ENCODE measurements at regions not wholly inside any gene's neighbourhood (a gene's known extent, or its start where the extent isn't known, plus 50 kb on each side); places are given as distances from the start of the nearest gene placed in this dataset.
"Not testable (repeated sequence)": the region's sequence is repeated elsewhere in the genome, so short reads cannot be mapped to it uniquely, and the experiment has no call there.

DNA sequence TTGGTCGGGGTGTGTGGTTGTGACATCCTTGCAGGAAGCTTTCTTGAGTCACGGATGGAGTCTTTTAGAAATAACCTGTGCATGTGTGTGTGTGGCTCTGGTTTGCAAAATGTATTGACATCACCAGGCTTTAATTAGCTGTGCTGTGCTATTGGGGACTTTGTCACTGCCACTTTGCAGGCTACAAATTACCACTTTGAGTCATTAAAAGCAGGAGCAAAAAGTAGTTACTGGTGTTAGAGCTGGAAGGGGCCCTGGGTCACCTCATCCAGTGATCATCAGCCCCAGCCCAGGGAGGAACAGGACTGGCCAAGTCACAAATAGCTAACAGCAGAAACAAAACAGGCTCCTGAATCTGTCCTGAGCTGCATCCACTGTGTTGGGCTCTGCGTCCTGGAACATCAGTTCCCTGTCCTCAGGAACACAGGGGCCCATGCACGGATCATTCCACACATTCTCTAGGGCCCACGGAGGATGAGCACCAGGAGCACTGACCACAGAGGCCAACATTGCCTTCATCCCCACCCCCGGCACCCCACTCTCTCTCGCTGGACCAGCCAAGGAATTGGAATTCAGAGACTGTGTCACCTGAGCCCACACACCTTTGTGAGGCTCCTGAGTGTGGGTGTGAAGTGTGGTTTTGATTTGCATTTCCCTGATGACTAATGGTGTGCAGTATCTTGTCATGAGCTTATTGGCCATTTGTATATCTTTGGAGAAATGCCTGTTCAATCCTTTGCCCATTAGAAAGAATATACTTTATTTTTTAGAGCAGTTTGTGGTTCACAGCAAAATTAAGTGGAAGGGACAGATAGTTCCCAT is 280.1 kb upstream of the C1orf174 start:
- 37% methylated on average over 2 of the region's 7 CpGs for WGBS (ENCODE audit: insufficient coverage, low coverage, low lambda C conversion rate, missing lambda C conversion rate)
- no peak overlapping the region for H3K4me3 ChIP-seq
- TF ChIP-seq POLR2A (IDR thresholded peaks at IDR 0.05) (no peak), CTCF (IDR thresholded peaks at IDR 0.05) (no peak)
- H3K27me3 ChIP-seq: no peaks in the 10 kb centered on the region
- H3K9me3 ChIP-seq: no peaks in the 10 kb centered on the region
- no peaks in the 10 kb centered on the region for H3K36me3 ChIP-seq
- intact Hi-C loops (cut with DNase I): no loop called here
- ATAC-seq: no peak
- no peaks in the 10 kb centered on the region for H3K4me1 ChIP-seq
- no peak overlapping the region for H3K27ac ChIP-seq
- DNase-seq: no peak

GRCh38 chr1:4186486-4186885 is 286.4 kb upstream of the C1orf174 start:
- not testable (repeated sequence) for H3K36me3 ChIP-seq

DNA sequence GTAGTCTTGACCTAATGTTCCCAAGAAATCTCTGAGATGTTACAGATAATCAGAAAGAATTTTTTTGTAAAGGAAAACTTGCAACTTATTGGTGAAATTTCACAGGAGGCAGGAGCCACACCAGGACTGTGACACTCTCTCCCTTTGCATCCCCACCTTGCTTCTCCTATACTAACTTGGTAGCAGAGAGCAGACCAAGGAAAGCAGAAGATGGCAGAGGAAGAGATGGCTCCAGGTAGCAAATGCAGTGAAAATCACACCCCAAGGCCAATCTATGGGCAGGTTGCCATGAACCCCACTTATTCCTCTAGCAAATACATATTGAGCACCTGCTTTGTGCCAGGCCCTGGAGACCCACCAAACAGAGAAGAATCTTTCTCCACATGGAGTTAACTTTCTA is 303.4 kb upstream of the C1orf174 start:
- no peak for ATAC-seq

More at GRCh38 chr1:4186486-4186885, 286.4 kb upstream of the C1orf174 start:
- H3K27ac ChIP-seq; H3K4me1 ChIP-seq; intact Hi-C loops (cut with DNase I); H3K27me3 ChIP-seq; H3K4me3 ChIP-seq; DNase-seq; ATAC-seq; H3K9me3 ChIP-seq: not testable (repeated sequence)
- WGBS (ENCODE audit: insufficient coverage, low coverage, low lambda C conversion rate, missing lambda C conversion rate): 92% methylated on average over 2 of the region's 2 CpGs

GRCh38 chr1:4207183-4207582 is 307.1 kb upstream of the C1orf174 start:
- no peak overlapping the region for H3K27ac ChIP-seq
- H3K4me1 ChIP-seq: no peaks in the 10 kb centered on the region
- WGBS (ENCODE audit: insufficient coverage, low coverage, low lambda C conversion rate, missing lambda C conversion rate): 40% methylated on average over 2 of the region's 4 CpGs
- DNase-seq (no peak), ATAC-seq (no peak)
- H3K36me3 ChIP-seq: no peaks in the 10 kb centered on the region
- H3K9me3 ChIP-seq: no peaks in the 10 kb centered on the region
- no peaks in the 10 kb centered on the region for H3K27me3 ChIP-seq
- H3K4me3 ChIP-seq: no peak overlapping the region
- intact Hi-C loops (cut with DNase I): no loop called here
- TF ChIP-seq CTCF (IDR thresholded peaks at IDR 0.05) (no peak), POLR2A (IDR thresholded peaks at IDR 0.05) (no peak)

More for the DNA sequence above, 303.4 kb upstream of the C1orf174 start:
- no peak for DNase-seq
- H3K27me3 ChIP-seq: no peaks in the 10 kb centered on the region
- no peaks in the 10 kb centered on the region for H3K9me3 ChIP-seq
- intact Hi-C loops (cut with DNase I): no loop called here
- no peaks in the 10 kb centered on the region for H3K4me1 ChIP-seq
- TF ChIP-seq POLR2A (IDR thresholded peaks at IDR 0.05): no peak
- TF ChIP-seq CTCF (IDR thresholded peaks at IDR 0.05): no peak
- no peaks in the 10 kb centered on the region for H3K36me3 ChIP-seq
- no peak overlapping the region for H3K27ac ChIP-seq
- no peak overlapping the region for H3K4me3 ChIP-seq

DNA sequence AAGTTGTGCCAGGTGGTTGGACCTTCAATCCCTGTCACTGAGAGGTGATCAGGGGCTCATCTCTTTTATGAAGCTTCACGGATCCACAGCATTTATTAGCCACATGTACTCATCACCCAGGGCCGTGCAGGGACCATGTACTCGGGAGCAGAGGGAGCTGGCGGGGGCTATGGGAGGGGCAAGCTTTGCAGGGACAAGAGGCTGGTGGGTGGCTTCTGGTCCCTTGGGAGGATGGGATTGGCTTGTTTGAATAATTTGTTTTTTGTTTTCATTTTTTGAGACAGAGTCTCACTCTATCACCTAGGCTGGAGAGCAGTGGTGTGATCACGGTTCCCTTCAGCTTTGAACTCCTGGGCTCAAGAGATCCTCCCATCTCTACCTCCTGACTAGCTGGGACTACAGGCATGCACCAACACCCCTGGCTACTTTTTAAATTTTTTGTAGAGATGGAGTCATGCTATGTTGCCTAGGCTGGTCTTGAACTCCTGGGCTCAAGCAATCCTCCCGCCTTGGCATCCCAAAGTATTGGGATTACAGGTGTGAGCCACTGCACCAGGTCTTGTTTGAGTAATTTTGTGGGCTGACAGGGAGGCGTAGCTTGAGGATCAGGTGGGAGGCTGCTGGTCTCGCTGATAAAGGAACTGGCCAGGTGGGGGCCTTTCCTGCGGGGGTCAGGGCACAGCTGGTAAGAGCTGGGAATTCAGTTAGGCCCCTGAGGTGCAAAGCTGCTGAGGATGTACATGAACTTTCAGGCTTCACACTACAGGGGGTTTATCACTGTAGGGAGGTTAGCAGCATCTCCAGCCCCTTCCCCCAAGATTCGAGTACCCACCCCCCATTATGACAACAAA is 308.0 kb upstream of the C1orf174 start:
- ATAC-seq: no peak
- DNase-seq: no peak
- Histone ChIP-seq H3K27me3 (no peaks in the 10 kb centered on the region), H3K27ac (no peak overlapping the region), H3K4me3 (no peak overlapping the region), H3K9me3 (no peaks in the 10 kb centered on the region), H3K36me3 (no peaks in the 10 kb centered on the region), H3K4me1 (no peaks in the 10 kb centered on the region)
- intact Hi-C loops (cut with DNase I): no loop called here
- TF ChIP-seq CTCF (IDR thresholded peaks at IDR 0.05): no peak
- TF ChIP-seq POLR2A (IDR thresholded peaks at IDR 0.05): no peak
- WGBS (ENCODE audit: insufficient coverage, low coverage, low lambda C conversion rate, missing lambda C conversion rate): 81% methylated on average over 4 of the region's 10 CpGs

Measured in right lobe of liver (tissue), 6 donors.